DMS153 treated with DMSO at 0.1 percent for 48 hours (cell line): ENCODE measurements at regions not wholly inside any gene's neighbourhood (a gene's known extent, or its start where the extent isn't known, plus 50 kb on each side); places are given as distances from the start of the nearest gene placed in this dataset.

Experiments
- DNase-seq: peaks from one replicate; lab custom pipeline; 2025; ENCODE audit not compliant: unreplicated experiment; lab: John Stamatoyannopoulos, UW

DNA sequence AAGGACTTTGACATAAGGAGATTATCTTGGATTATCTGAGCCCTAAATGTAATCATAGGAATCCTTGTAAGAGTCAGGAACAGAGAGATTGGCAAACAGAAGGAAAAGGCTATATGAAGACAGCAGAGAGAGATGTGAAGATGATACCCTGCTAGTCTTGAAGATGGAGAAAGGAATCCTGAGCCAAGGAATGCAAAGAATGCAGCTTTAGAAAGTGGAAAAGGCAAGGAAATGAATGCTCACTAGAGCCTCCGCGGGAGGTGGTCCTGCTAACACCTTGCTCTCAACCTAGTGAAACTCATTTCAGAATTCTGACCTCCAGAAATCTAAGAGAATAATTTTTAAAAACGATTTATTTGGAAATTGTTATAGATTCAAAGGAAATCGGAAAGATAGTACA is 117.1 kb downstream of the TBXT start:
- DNase-seq: no peak

DNA sequence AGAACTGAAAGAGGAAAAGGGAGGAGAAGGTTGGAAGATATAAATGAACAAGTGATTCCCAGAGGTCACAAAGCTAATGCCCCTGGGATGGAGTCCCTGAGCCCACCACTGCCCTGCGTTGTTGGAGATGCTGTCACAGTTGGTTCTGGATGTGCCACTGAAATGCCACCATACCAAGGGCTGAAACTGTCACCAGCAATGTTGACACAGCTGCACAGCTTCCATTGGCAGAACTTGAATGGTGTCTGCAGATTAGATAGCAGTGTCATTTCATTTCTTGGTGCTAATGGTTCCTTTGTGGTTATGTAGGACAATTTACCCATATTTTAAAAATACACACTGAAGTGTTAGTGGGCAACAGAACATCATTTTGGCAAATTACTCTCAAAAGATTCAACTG is 120.7 kb downstream of the TBXT start:
- DNase-seq: no peak

- no peak for DNase-seq
Observed at GRCh38 chr6:166046226-166046625, 121.4 kb downstream of the TBXT start.

DNA sequence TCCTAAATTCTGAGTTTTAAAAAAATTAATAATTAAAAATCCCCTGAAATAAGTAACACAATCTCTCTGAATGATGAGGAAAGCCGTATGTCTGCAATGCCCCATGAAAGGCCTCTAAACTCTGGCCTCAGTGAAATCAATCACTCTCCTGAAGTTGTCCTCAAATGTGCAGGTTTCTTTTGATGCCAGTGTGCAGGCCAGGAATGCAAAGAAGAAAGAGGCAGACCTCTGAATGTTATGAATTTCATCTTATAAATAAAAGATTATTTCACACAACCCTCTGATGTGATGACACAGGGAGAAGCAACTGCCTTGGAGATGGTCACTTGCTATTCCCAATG is 121.8 kb downstream of the TBXT start:
- DNase-seq: no peak

DNA sequence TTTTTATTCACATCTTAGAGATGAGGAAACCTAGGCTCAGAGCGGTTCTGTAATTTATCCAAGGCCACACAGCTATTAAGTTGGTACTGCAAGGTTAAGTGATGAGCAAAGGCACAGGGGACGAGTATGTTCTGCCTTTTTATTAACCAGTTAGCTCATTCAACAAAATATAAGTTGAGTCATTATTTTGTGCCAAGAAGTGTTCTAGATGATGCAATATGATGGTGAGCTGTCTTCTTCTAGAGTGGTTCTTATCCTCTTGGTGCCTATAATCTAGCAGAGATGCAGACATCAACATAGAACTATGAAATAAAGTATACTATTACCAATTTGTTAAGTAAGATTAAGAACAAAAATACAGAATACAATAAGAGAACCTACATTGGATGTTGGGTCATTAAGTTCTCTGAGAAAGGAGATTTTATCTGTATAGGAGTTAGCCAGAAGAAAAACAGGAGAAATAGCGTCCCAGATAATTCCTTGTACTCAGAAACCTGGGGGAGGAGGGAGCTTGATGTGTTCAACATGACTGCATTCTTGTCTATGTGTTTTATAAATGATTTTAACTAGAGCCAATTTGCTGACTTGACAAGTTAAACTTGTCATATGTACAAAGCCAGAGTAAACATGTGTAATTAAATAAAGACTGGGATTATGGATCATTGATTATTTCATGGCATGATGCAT is 122.3 kb downstream of the TBXT start:
- no peak for DNase-seq

- no peak for DNase-seq
Observed at GRCh38 chr6:166041277-166041676, 126.4 kb downstream of the TBXT start.

- no peak for DNase-seq
Observed at GRCh38 chr6:166040292-166040691, 127.4 kb downstream of the TBXT start.

- DNase-seq: no peak
Observed at GRCh38 chr6:166036316-166037095, 131.1 kb downstream of the TBXT start.

- no peak for DNase-seq
Observed at GRCh38 chr6:166032366-166033200, 135.1 kb downstream of the TBXT start.

DNA sequence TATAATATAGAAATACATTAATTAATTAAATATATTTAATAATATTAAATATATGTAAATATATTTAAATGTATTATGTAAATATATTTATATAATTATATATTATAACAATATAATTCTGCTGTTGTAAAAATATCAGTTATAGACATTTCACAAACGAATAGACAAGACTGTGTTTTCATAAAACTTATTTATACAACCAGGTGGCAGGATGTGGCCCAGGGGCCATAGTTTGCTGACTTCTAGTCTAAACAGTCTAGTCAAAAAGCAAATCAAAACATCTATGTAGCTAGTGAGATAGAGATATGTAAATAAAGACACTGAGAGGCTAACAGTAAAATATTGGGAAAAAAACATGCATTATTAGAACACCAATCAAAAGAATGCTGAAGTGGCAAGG is 136.4 kb downstream of the TBXT start:
- no peak for DNase-seq

DNA sequence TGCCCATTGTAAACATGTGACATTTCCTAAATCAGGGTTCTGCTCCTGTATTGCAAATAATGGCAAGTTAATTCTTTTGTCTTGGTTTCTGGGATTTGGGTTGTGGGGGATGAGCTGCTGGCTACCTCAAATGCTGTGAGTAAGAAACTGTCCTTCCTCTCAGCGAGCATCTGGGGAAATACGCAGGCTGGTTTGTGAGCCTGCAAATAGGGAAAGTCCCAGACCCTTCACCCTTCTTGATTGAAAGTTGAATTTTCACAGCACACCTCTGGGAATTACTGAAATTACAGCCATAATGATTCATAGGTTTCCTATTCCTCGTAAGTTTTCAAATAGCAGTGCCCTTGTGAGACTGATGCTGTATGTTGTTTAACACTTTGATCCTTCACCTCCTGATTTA is 138.1 kb downstream of the TBXT start:
- DNase-seq: no peak

DNA sequence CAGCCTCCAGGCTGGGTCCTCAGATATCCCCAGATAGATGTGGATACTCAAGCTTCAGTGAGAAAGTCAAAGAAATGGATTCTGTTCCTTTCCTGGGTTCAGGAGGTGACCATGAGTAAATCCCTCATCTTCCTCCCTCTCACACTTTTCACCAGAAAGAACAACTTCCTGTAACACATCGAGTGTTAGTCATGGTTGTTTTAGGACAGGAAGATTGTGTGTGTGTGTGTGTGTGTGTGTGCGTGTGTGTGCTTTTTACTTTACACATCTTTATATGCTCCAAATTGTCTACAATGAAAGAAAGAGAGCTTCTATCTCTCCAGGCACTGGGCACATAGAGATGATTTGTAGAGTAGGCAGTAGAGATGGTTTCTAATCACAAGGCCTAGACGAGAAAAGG is 139.9 kb downstream of the TBXT start:
- no peak for DNase-seq

- DNase-seq: no peak
Observed at GRCh38 chr6:166026586-166027126, 141.0 kb downstream of the TBXT start.

DNA sequence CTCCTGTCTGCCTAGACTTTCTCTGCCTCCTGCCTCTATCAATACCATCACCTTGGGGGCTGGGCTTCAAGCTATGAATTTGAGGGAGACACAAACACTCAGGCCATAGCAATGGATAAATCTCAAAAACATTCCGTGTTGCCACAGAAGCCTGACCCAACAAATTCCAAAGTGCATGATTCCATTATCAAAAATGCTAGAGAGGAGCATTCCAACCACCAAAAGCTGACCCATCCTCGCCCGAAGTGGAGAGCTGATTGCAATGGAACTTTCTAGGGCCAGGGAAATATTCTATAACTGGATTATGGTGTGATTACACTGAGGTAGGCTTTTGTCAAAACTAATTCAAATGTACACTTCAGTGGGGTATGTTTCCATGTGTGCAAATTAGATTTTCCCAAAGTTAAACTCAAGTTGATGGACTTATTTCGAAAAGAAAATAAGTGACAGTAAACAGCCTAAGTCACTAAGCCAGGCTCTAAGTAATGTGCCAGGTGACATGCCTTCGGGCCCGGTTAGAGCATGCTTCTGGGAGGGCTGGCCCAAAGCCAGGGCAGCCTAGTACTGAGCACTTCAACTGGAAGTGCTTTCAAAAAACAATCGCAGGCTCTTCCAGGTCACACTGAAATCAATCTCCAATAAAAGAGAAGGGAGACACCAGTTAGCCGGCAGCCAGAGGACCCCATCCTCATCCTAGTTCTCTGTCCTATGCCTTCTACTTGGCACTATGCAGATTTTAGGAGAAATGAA is 142.3 kb downstream of the TBXT start:
- DNase-seq: no peak

- DNase-seq: no peak
Observed at GRCh38 chr6:166024252-166024651, 143.4 kb downstream of the TBXT start.

GRCh38 chr6:166023273-166023989 is 144.2 kb downstream of the TBXT start:
- no peak for DNase-seq

DNA sequence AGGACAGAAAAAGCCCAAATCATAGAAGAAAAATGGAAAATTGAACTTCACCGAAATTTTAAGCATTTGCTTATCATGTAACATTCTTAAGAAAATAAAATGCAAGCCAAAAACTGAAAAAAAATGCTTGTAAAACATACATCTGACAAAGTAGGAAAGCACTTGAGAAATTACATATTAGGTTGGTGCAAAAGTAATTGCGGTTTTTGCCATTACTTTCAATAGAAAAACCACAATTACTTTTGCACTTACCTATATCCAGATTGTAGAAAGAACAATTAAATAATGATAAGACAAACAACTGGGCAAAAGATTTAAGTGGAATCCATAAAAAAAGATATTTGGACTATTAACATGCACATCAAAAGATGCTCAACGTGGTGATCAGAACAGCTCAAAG is 146.2 kb downstream of the TBXT start:
- no peak for DNase-seq

GRCh38 chr6:166019214-166019613 is 148.4 kb downstream of the TBXT start:
- no peak for DNase-seq

GRCh38 chr6:166017032-166017635 is 150.5 kb downstream of the TBXT start:
- DNase-seq: no peak

DNA sequence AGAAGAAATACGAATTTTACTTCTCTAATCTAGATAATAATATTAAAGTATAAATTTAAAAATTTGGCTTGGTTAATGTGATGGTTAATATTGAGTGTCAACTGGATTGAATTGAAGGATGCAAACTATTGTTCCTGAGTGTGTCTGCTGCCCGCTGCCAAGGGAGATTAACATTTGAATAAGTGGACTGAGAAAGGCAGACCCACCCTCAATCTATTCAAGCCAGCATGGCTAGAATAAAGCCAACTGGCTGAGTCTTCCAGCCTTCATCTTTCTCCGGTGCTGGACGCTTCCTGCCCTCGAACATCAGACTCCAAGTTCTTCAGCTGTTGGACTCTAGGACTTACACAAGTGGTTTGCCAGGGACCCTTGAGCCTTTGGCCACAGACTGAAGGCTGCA is 152.7 kb downstream of the TBXT start:
- no peak for DNase-seq
